ENCODE measurements at regions not wholly inside any gene's neighbourhood (a gene's known extent, or its start where the extent isn't known, plus 50 kb on each side); places are given as distances from the start of the nearest gene placed in this dataset.
"Not testable (repeated sequence)": the region's sequence is repeated elsewhere in the genome, so short reads cannot be mapped to it uniquely, and the experiment has no call there.

DNA sequence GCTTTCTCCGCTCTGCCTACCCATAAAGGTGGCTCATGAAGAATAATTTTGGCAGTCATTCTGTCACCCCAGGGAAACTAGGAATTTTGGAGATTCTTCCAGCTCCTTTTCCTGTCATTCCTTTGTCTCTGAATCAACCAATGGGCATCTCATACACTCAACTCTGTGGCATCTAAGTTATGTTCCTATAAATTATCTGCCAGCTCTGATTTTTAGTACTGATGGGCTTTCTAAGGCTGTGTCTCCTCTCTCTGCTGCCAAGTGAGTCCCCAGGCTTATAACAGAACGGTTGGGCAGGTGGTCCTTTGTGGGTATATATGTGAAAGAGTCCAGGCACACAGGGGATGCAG lies 226.8 kb downstream of the NMUR2 start:
- DNase-seq (ENCODE audit: low read depth): no peak

DNA sequence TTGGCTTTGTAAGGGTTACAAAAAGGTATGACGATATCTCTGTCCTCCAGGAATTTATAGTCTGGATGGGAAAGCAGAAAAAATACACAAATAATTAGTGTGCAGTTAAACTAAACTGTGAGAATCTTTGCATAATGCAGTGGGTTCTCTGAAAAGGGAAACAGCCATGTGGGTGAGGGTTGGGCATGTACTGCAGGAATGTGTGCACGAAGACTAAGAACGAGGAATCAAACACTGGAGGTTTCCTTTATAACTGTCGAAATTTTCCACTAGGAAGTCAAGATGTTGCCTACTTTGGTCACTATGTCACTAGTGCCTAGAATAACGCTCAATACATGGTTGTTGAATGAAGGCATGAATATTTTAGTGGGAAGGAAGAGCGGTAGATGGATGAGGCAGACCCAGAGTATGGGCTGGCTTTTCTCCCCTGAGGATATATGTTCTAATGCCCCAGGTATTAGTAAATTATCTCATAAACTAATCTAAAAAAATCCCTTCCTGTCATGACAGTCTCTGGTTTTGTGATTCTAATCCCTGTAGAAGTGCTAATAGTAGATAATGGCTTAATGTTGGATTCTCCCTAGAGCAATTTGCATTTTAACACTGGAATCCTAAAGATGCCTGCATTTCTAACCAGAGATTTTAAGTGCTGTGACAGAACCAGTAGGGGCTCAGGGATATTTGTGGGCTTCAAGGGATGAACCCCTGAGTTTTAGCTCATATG lies 227.3 kb downstream of the NMUR2 start:
- DNase-seq (ENCODE audit: low read depth): no peak

DNA sequence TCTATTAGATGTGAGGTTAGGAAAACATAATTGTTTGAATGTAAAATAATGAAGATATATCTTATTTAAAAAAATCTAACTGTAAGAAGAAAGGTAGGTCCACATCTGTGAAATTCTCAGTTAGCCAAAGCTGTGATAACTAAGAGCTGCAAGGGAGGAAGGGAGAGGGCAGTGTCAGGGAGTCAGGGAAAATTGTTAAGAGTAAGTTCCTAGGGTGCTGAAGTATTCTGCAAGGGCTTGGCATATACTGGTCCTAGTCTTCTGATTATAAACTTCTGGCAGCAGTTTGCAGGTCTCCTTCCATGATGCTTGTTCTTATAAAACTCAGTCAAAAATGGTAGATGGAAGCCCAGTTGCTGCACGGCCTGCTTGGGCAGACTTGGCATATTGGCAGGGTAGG lies 233.2 kb downstream of the NMUR2 start:
- no peak for DNase-seq (ENCODE audit: low read depth)

DNA sequence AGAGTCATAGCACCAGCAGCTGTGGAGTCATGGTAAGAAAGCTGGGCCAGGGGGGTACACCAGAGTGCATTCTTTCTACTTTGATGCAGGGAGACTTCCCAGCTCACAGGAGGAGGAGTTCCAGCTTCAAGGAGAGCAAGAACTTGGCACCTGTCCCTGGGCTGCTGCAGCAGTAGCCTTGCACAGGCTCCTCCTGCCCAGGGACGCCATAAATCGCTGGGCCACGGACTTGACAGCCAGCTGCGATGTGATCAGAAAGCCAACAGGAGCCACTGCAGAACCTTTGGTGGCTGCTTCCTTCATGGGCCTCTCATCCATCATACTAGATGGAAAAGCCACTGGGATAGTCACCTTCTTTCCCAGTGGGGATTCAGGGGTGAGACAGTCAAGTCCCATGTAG lies 234.7 kb downstream of the NMUR2 start:
- no peak for DNase-seq (ENCODE audit: low read depth)

DNA sequence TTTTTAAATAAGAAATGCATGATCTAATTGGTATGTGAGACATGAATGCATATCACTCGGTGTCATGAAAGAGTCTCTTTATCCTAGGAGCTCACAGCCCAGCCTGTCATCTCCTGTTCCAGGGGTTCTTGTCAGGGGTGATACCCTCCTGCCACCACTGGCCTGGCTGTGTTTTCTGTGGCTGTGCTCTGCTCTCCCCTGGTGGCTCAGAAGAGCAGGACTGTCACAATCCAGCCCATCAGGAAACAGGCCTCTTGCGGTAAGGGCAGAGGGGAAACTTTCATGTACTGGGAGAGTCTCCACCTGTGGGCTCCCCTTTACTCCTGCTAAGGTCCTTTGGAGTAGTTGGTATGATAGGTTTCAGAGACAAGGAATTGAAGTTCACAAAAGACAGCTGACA lies 240.2 kb upstream of the GLRA1 start:
- DNase-seq (ENCODE audit: low read depth): no peak

DNA sequence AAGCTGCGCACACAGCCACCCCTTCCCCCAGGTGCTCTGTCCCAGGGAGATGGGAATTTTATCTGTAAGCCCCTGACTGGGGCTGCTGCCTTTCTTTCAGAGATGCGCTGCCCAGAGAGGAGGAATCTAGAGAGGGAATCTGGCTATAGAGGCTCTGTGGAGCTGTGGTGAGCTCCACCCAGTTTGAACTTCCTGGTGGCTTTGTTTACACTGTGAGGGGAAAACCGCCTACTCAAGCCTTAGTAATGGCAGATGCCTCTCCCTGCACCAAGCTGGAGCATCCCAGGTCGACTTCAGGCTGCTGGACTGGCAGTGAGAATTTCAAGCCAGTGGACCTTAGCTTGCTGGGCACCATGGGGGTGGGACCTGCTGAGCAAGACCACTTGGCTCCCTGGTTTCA lies 235.2 kb upstream of the GLRA1 start:
- DNase-seq (ENCODE audit: low read depth): not testable (repeated sequence)

DNA sequence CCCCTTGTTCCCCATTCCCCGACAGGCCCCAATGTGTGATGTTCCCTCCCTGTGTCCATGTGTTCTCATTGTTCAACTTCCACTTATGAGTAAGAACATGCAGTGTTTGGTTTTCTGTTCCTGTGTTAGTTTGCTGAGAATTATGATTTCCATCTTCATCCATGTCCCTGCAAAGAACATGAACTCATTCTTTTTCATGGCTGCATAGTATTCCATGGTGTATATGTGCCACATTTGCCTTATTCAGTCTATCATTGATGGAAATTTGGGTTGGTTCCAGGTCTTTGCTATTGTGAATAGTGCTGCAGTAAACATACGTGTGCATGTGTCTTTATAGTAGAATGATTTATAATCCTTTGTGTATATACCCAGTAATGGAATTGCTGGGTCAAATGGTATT lies 229.8 kb upstream of the GLRA1 start:
- not testable (repeated sequence) for DNase-seq (ENCODE audit: low read depth)

DNA sequence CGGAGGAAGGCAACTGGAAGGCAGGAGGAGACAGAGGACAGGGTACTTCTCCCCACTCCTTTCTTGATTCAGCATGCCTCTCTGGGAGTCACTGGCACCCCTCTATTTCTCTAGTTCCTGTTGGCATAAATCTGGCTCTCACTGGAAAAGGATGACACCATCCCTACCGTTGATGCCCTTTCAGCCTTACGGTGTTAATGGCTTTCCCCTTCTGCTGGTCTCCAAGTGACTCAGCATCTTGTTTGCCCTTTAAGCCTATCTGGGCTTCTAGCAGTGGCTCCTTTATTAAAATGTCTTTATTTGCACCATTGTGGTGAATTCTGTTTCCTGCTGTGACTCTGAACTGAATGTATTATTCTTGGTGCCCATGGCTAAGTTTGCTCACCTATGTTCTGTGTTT lies 227.3 kb upstream of the GLRA1 start:
- no peak for DNase-seq (ENCODE audit: low read depth)

DNA sequence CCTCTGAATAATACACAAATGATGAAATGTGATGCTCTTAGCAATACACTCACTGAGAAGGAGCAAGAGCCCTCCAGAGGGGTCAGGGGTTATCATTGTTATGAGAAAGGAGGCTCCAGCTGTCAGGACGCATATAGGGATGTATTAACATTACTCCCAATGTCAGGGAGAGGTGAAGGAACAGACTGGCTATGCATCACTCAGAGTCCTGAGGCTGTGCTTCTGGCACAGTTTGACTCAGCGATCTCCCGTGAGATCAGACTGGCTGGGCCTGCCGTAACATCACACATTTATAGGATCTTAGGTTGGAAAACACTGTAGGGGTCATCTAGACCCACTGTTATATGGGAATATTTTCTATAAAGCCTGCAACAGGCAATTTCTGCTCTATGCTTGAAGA lies 226.5 kb upstream of the GLRA1 start:
- DNase-seq (ENCODE audit: low read depth): no peak

DNA sequence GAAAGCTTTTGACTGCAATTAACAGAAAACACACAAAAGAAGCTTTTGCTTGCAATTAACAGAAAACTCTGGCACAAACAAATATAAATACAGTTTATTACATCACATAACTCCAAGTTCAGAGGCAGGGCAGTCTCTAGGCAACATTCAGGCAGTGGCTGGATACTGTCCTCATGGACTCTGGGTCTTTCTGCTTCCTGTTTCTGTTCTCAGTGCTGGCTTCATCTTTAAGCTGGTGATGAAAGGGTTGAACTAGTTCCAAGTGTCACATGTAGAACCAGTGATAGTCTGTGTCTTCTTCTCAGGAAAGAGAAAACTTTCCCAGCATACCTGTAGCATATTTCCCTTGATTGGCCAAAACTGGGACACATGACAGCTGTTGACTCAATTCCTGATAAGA lies 222.6 kb upstream of the GLRA1 start:
- no peak for DNase-seq (ENCODE audit: low read depth)

DNA sequence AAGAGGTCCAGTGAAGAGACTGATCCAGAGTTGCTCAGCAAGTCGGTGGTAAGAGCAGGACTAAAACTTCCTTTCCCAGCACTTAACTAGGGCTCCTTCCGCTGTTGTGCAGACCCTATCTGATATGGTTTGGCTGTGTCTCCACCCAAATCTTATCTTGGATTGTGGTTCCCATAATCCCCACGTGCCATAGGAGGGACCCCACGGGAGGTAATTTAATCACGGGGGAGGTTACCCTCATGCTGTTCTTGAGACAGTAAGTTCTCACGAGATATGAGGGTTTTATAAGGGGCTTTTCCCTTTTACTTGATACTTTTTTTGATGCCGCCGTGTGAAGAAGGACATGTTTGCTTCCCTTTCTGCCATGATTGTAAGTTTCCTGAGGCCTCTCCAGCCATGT lies 221.9 kb upstream of the GLRA1 start:
- DNase-seq (ENCODE audit: low read depth): no peak

DNA sequence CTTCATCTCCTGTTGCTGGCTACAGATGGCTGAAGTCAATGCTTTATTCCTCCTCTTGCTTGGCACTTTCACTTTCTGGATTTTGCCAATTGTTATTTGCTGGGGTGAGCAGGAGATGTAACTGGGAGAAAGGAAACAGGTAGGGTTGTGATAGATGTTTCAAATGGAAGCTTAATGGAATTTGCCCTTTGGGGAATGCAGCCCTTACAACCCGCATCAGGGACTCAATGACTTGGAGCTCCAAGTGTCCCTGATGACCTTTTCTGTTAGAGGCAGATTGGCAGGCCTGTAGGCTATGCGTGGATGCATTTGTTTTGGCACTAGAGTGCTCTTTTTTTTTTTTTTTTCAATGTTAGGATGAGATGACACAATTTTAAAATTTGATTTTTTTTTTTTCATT lies 219.9 kb upstream of the GLRA1 start:
- no peak for DNase-seq (ENCODE audit: low read depth)

DNA sequence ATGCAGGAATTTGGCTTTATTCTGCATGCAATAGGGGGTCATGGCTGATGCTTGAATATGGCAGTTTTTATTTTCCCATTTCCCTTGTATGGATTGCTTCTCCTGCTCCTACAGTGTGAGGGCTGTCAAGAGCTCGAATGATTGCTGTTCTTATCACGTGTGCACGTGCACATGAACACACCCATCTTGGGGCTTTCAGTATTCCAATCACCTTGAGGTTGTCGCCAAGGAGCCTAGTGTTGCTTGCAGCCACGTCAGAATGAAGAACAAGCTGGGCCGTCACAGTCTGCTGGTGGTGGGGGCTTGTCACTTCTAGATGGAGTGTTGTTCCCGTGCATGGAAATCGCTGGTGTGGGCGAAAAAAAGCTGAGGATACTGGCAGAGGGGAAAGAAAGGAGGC lies 219.4 kb upstream of the GLRA1 start:
- DNase-seq (ENCODE audit: low read depth): no peak

DNA sequence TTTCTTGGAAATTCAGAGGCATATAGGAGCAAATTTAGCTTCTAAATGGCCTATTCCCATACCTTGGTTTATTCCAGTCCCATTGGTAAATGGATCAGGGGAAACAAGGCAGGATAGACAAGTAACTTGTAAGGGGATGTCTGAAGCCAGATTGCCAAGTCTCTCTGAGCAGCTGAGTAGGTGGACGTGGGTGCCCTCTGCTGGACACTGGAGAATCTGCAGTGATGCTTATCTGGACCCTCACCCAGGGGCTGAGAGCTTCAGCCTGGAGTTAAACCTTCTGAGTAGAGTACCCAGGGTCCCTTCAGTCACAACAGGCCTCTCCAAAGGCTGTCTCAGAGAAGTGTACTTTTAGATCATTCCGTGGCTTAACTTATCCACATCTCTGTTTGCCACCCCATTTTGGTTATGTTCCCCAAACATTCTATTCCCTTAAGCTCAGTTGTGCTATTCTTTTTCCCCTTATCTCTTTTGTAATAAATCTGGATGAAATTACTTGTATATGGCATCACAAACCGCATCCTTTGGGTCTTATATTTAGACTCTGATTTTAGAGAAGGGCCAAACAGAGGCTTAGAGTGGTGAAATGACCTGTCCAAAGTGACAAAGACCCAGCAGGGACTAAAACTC lies 218.3 kb upstream of the GLRA1 start:
- DNase-seq (ENCODE audit: low read depth): peak; percentile 43

DNA sequence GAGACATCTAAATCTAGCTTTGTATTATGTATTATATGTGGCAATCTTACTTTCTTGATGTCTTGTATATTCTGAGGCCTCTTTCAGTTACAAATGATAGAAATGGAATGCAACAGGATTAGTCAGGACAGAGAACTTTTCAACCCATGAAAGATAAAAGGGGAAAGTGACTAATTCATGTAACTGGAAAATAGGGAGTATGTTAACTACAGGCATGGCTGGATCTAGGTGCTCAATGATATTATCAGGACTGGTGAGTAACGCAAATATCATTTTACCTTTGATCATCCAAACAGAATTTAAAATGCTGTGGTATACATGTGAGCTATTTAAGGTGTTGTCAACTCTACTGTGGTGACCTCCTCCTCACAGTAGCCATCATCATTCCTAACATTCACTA lies 215.7 kb upstream of the GLRA1 start:
- no peak for DNase-seq (ENCODE audit: low read depth)

DNA sequence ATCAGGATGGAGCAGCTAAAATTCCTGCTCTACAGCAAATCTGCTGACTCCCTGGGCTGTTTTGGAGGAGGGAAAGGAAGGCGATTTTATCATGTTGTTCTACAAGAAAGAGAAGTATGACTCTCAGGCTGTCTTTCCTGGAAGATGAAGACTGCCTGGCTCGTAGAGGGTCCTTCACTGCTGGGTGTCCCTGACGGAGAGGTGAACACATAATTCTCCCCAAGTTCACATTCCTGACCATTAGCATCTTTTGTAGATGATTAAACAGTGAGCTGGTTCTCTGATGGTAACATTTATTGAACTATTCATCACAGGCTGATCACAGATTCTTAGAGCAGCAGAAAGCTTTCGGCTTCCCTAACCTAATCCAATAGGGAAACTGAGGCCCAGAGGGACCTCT lies 212.4 kb upstream of the GLRA1 start:
- DNase-seq (ENCODE audit: low read depth): no peak

DNA sequence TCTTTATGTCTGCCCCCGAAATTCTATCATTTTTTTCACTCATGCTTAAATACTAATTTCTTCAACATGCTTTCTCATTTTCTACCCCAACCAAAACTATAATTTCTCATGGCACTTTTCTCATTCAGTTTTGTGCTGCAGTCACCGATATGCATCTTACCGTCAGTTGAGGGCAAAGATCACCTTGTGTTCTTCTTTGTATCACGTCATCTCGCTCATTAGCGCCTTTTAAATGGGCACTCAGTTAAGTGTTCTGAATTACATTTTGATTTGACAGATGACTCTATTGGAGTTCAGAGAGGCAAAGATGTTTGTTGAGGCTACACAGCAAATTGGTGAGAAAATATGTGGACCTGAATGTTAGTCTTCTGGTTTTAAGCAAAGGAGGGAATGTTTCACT lies 211.7 kb upstream of the GLRA1 start:
- no peak for DNase-seq (ENCODE audit: low read depth)

DNA sequence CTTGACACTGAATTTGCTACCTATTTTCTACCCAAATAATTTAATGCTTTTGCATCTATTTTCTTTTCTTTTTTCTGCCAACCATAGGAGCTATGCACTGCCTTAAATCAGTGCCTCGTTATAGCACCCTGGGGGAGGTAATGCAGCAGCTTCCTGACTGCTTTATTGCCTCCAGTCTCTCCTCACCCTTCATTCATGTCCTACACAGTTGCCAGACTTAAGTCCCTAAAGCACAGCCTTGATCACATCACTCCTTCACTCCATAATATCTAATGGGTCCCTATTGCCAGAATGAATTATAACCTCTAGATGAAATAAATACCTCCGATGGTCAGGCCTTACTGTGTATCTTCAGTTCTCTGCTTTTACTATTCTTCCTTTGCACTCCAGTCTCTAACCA lies 211.2 kb upstream of the GLRA1 start:
- no peak for DNase-seq (ENCODE audit: low read depth)

DNA sequence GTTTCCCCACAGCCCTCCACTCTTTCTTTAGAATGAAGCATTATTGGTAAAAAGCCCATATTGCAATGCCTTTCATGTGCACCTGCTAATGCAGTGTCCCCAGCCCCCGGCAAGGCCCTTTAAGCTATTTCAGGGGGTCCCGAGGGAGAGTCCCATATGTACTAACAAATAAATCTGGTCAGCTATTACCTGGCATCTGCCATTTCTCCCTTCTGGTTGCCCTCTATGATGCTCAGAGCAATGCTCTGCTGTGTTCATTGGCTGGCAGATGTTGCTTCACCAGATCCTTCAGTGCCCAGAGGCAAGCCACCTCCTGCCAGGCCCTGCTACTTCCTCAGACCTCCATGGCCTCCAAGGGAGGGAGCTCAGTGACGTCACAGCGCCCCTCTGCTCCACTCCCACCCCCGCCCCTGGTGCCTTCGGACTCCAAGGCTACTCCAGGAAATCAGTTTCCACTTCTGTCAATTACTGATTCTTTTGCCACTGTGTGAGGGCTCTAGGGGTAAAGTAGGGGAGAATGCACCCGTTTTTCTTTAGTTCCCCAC lies 201.1 kb upstream of the GLRA1 start:
- DNase-seq (ENCODE audit: low read depth): no peak

DNA sequence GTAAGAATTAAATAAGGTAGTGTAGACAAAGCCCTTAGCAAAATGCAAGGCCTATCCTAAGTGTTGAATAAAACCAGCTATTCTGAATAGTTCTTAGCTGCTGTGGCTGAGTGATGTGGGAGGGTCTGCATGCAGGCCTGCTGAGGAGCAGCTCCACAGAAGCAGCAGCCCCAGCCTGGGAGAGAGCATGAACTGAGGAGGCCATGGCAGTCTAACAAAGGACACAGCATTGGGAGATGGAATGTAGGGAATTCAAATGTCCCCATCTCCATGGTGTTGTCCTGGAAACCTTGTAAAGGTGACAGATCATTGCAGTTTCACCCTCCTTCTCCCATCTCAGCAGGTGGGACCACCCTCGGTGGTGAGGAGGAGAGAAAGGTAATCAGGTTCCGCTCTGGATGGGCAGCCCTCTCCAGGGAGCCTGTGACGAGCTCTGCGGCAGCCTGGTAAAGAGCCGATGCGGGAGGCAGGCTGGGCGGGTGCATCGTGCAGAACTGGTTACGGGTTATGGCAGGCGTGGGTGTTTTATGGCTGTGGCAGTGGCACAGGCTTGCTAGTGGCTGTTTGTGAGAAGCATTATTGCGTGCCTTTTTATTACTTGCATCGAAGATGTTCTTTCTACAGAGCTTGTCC lies 199.9 kb upstream of the GLRA1 start:
- no peak for DNase-seq (ENCODE audit: low read depth)

DNA sequence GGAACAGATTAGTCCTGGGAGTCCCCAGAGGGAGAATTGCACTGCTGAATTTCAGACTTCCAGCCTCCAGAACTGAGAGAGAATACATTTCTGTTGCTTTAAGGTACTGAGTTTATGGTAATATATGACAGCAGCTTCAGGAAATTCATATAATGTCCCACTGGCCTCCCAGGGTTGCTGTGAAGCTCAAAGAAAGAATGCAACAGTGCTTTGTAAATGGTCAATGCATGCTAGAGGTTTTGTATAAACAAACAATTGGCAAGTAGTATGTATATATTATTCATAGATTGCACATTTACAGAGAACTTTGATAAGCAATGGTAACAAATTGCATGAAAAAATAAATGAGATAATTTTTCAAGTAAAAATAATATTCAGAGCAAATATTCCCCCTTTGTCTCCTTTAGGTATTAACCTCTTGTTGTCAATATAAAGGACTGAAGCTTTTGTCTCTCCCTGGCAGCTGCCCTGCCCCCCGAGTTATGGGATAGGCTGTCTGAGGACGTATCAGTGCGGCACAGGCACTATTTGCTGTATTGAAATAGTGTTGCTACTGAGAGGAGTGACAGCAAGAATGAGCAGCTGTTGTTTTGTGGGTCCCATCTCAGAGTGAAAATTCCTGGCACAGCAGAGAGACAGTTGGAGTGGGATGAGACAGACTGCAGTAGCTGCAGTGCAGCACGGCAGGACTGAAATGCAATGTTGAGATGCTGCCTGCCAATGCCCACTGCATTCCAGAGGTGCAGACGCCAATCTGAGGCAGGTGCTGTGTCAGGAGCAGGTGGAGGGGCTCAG lies 194.2 kb upstream of the GLRA1 start:
- no peak for DNase-seq (ENCODE audit: low read depth)

DNA sequence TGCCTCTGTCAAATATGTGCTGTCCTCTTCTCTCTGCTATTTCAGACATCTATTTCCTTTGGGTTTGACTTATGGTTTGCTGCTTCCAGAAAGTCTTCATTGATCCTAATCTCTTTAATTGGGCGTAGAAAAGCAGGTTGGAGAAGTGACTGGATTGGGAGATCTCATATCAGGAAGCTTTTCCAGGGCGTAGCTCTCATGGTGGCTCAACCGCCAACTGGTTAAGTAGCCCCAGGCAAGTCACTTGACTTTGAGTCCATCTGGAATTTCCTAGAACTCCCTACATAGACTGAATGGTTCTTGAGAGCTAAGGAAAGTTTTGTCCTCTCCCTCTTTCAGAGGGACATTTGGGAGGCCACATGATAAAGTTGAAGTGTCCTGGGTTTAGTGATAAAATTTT lies 192.3 kb upstream of the GLRA1 start:
- DNase-seq (ENCODE audit: low read depth): no peak

DNA sequence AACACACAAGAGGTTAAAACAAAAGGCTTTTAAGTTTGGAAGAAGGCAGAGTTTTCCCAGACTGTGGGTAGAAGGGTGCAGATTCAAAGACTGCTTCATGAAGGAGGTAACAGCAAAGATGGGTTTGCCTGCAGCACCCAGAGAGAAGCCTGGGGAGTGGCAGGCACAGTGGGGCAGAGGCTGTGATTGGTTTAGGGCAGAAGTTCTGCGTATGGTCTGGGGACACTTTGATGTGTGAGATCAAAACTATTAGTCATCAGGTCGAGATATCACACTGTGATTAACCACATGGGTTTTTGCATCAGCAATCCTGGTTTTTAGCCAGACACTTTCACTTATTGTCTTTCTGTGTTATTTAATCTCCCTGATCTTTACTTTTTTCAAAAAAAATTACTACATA lies 188.8 kb upstream of the GLRA1 start:
- no peak for DNase-seq (ENCODE audit: low read depth)

All from fibroblast of the conjunctiva (primary cell).